Hematopoietic multipotent progenitor cell (in vitro differentiated cells): ENCODE measurements at regions not wholly inside any gene's neighbourhood (a gene's known extent, or its start where the extent isn't known, plus 50 kb on each side); places are given as distances from the start of the nearest gene placed in this dataset.

Experiments used
- DNase-seq, 3 donors: peaks; one replicate each; pipeline ENCODE4 v3.0.0-alpha.2; 2011 to 2015; ENCODE audit warnings: low read depth in 2 of 3, low spot score in 2 of 3

GRCh38 chr2:66382091-66382490 lies 52.8 kb upstream of the MEIS1 start:
- DNase-seq = no peak

- DNase-seq = no peak
Measured at GRCh38 chr2:66379473-66379872, 55.5 kb upstream of the MEIS1 start.

GRCh38 chr2:66377832-66378231 lies 57.1 kb upstream of the MEIS1 start:
- DNase-seq = no peak

GRCh38 chr2:66370824-66371223 lies 64.1 kb upstream of the MEIS1 start:
- no peak for DNase-seq

DNA sequence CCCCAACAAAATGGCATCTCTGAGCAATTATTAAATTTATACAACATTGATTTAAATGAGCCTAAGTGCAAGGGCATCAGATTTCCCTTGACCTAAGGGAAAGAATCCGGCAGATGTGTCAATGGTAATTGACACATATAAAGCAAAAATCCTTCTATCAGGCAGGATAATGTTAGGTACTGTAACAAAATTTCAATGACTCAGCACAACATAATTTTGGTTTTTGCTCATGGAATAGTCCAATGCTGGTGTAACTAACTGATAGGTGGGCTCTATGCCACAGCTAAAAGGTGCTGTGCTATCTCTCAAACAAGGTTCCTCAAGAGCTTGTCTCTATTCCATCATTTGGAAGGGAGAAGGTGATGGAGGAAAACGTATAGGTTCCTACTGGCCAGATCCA lies 68.3 kb upstream of the MEIS1 start:
- DNase-seq = no peak

DNA sequence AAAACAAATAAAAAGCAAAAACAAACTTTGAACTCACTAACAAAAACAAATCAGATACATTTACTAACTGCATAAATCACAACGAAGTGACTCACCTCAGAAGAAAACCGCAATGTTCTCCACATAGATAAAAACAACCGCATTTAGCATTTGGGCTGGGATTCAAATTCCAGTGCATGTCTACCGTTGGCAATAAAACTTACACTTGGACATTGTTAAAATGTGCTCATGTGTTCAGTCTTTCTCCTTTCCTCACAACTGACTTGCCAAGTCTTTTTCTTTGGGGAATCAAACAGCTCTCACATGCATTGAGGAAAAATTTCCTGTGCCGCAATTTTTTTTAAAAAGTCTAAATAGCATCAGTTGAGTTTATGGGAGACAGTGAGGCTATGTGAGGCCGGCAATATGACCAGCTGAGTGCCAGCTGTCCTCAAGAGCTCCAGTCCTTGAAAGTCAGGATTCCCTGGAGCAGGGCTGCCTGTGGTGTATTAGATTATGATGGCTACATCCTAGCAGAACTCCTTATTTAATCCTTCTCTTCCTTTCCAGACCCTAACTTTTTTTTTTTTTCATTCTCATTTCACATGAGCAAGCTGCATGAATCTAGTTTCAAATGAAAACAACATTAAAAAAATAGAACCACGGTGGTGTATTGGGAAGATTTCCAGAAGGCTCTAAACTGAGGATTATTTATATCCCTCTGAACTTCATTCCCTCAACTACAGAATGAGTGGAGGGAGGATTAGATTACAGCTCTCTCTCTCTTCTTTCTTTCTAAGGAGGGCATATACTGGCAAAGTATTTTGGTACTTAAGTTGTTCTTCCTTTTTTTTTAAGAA lies 70.2 kb upstream of the MEIS1 start:
- no peak for DNase-seq

DNA sequence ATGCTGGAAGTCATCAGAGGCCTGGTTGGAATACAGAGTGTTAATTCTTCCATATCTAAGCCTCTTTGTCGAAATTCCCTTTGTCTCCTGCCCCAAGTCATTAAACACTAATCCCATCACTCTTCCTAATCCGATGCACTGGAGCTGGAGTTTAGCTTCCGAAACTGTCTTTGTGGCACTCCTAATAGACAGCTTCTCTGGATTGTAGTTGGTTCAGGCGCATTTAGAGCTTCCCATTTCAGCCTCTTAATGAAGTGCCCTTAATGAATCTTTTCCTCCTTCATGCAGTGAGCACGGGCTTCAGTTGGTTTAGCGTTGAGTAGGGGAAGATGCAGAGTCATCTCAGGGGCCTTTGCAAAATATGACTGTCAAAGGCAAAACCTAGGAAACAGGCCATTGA lies 72.2 kb upstream of the MEIS1 start:
- DNase-seq = no peak

- peak in 2 of 3 donors; percentile 2 to 12 for DNase-seq
Measured at GRCh38 chr2:66346231-66346664, 88.7 kb upstream of the MEIS1 start.

- DNase-seq = no peak
Measured at GRCh38 chr2:66344087-66344663, 90.8 kb upstream of the MEIS1 start.

GRCh38 chr2:66343259-66343658 lies 91.7 kb upstream of the MEIS1 start:
- no peak for DNase-seq

- DNase-seq = no peak
Measured at GRCh38 chr2:66340521-66340920, 94.4 kb upstream of the MEIS1 start.

- no peak for DNase-seq
Measured at GRCh38 chr2:66334237-66335029, 100.5 kb upstream of the MEIS1 start.

GRCh38 chr2:66331176-66331575 lies 103.7 kb upstream of the MEIS1 start:
- no peak for DNase-seq

- DNase-seq = no peak
Measured at GRCh38 chr2:66329081-66329605, 105.8 kb upstream of the MEIS1 start.

- no peak for DNase-seq
Measured at GRCh38 chr2:66327066-66327740, 107.7 kb upstream of the MEIS1 start.

DNA sequence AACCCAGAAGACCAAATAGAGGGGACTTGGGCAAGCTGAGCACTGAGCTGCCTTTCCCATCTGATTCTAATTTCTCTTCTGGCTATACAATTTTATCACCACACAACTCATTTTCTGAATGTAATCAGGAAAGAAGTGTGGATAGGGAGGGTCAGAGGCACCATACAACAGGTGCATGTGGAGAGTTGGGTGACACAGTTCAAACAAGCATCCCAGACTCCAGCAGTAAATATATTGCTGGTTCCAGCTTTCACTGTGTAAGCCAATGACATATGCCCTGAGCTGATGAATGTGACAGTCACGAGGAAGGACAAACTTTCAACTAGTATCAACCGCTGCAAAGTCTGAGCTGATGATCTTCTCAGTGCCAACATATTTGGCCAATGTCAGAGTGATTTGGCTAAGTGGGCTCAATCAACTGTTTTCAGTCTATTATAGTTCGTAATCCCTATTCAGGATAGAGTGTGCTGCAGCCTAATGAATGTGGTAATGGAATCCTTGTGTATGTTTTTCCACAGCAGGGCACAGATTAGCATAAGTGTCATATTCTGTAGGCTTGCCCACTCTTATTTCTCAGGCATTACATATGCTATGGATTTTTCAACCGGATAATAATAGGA lies 109.9 kb upstream of the MEIS1 start:
- no peak for DNase-seq

DNA sequence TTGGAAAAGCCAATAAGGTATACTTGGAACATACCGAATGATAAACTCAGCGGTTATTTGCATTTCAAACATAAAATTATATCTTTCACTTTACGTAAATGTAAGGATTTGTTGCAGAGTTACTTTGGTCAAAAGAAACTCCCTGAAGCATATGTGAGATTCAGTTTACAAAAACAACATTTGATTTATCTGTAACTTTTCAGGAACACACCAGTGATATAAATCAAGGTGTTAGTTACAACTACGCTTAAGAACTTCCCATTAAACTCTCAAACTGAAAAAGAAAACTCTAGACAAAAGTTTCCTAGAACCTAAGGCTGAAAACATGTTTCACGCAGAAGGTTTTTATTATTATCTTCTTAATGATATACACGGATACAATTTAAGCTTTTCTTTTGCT lies 110.6 kb upstream of the MEIS1 start:
- DNase-seq = no peak

GRCh38 chr2:66323406-66323805 lies 111.5 kb upstream of the MEIS1 start:
- no peak for DNase-seq

DNA sequence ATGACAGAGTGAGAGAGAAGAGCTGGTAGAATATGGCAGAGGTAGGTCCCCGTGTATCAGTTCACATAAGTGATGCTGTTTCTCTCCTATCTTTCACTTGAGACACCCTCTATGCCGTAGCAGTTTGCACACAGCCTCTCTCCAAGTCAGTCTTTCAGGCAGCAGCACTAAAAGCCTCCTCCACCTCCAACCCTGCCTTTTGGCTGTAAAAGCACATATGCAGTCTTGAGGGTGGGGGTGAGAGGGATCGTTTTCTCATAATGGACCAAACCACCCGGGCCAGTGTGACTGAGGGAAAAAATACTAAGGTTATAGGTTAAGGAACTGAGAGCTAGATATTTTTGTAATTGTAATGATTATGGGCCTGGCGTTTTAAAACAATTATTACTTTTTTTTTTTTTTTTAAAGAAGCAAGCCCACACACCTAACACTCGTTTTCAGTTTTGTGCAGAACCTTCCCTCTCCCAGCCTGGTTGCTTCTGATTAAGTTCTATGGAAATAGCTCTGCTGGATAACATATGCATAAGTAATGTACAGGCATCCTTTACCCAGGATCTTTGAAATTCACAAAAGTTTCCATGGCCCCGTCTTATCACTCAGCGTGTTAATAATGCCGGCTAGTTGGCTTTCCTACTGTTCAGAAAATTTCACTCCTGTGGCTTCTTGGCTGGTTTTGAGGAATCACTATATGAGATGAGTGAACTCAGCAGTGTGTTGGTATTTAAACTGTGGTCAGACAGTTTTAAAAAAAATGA lies 112.2 kb upstream of the MEIS1 start:
- DNase-seq = no peak
